Left ventricle myocardium inferior (tissue), 1 donor: ENCODE measurements at regions not wholly inside any gene's neighbourhood (a gene's known extent, or its start where the extent isn't known, plus 50 kb on each side); places are given as distances from the start of the nearest gene placed in this dataset.
"Not testable (repeated sequence)": the region's sequence is repeated elsewhere in the genome, so short reads cannot be mapped to it uniquely, and the experiment has no call there.

ENCODE experiments used
- DNase-seq: peaks from one replicate; pipeline ENCODE4 v3.0.0-alpha.2; 2020
- H3K27ac ChIP-seq: fragments of 200-600 bp; replicated peaks from 2 replicates; pipeline ENCODE4 v1.8.0; 2021
- H3K27me3 ChIP-seq: fragments of 200-600 bp; 2 replicates; pipeline ENCODE4 v1.8.0; 2021; ENCODE audit warnings: low read depth
- H3K36me3 ChIP-seq: fragments of 200-600 bp; 2 replicates; pipeline ENCODE4 v1.8.0; 2021
- H3K4me1 ChIP-seq: fragments of 200-600 bp; 2 replicates; pipeline ENCODE4 v1.8.0; 2021
- H3K4me3 ChIP-seq: fragments of 200-600 bp; 2 replicates; pipeline ENCODE4 v1.8.0; 2021; ENCODE audit warnings: mild to moderate bottlenecking, moderate library complexity
- H3K9me3 ChIP-seq: fragments of 200-600 bp; replicated peaks from 2 replicates; pipeline ENCODE4 v1.8.0; 2021
- CTCF ChIP-seq: fragments of 200-600 bp; IDR thresholded peaks from 2 replicates; pipeline ENCODE4 v1.8.0; 2021; ENCODE audit warnings: antibody characterized with exemption, mild to moderate bottlenecking, borderline replicate concordance
- intact Hi-C: fragments of 100-400 bp; cut with micrococcal nuclease; formaldehyde crosslinking; loops from one replicate; pipeline ENCODE4 v1.11.0; 2022
- donor health status: DM: no; HTN: yes; CAD: no; lungs with severe emphysema.

- Histone ChIP-seq H3K27ac (no peak overlapping the region), H3K36me3 (no peaks in the 10 kb centered on the region), H3K4me1 (no peaks in the 10 kb centered on the region)
Observed at GRCh38 chr5:36422952-36423351, 121.2 kb upstream of the RANBP3L start.

GRCh38 chr5:36423578-36424307, 122.0 kb upstream of the RANBP3L start:
- H3K27ac ChIP-seq: no peak overlapping the region
- no peaks in the 10 kb centered on the region for H3K9me3 ChIP-seq
- H3K4me3 ChIP-seq: no peak overlapping the region
- H3K27me3 ChIP-seq: no peaks in the 10 kb centered on the region
- no peak for TF ChIP-seq CTCF
- H3K36me3 ChIP-seq: no peaks in the 10 kb centered on the region
- intact Hi-C loops: no loop called here
- no peak for DNase-seq
- no peaks in the 10 kb centered on the region for H3K4me1 ChIP-seq

More at GRCh38 chr5:36422952-36423351, 121.2 kb upstream of the RANBP3L start:
- TF ChIP-seq CTCF: no peak
- intact Hi-C loops: no loop called here
- no peak for DNase-seq
- H3K27me3 ChIP-seq: no peaks in the 10 kb centered on the region
- no peaks in the 10 kb centered on the region for H3K9me3 ChIP-seq
- H3K4me3 ChIP-seq: no peak overlapping the region

GRCh38 chr5:36426070-36426469, 124.4 kb upstream of the RANBP3L start:
- intact Hi-C loops, H3K4me1 ChIP-seq, H3K36me3 ChIP-seq: not testable (repeated sequence)

GRCh38 chr5:36435516-36435915, 133.8 kb upstream of the RANBP3L start:
- Histone ChIP-seq H3K27ac (no peak overlapping the region), H3K9me3 (no peaks in the 10 kb centered on the region), H3K27me3 (no peaks in the 10 kb centered on the region), H3K4me1 (peaks cover 5% of the 10 kb centered on the region), H3K36me3 (no peaks in the 10 kb centered on the region), H3K4me3 (no peak overlapping the region)
- DNase-seq: no peak
- no peak for TF ChIP-seq CTCF
- intact Hi-C loops: no loop called here

More at GRCh38 chr5:36426070-36426469, 124.4 kb upstream of the RANBP3L start:
- H3K4me3 ChIP-seq, H3K27me3 ChIP-seq, H3K27ac ChIP-seq, DNase-seq, H3K9me3 ChIP-seq: not testable (repeated sequence)

GRCh38 chr5:36436306-36436705, 134.6 kb upstream of the RANBP3L start:
- intact Hi-C loops: no loop called here
- Histone ChIP-seq H3K4me1 (peaks cover 5% of the 10 kb centered on the region), H3K27me3 (no peaks in the 10 kb centered on the region), H3K27ac (no peak overlapping the region), H3K4me3 (no peak overlapping the region), H3K9me3 (no peaks in the 10 kb centered on the region), H3K36me3 (no peaks in the 10 kb centered on the region)
- no peak for TF ChIP-seq CTCF
- DNase-seq: no peak

GRCh38 chr5:36438765-36439561, 137.3 kb upstream of the RANBP3L start:
- H3K27me3 ChIP-seq: no peaks in the 10 kb centered on the region
- no peak for TF ChIP-seq CTCF
- H3K27ac ChIP-seq: no peak overlapping the region
- no peaks in the 10 kb centered on the region for H3K4me1 ChIP-seq
- no peak overlapping the region for H3K4me3 ChIP-seq
- intact Hi-C loops: no loop called here
- no peaks in the 10 kb centered on the region for H3K9me3 ChIP-seq
- H3K36me3 ChIP-seq: no peaks in the 10 kb centered on the region
- no peak for DNase-seq
